Glomerular visceral epithelial cell (primary cell): ENCODE measurements at regions not wholly inside any gene's neighbourhood (a gene's known extent, or its start where the extent isn't known, plus 50 kb on each side); places are given as distances from the start of the nearest gene placed in this dataset.

Experiments used
- DNase-seq: peaks from one replicate; pipeline ENCODE4 v3.0.0-alpha.2; 2016; ENCODE audit errors: extremely low spot score

DNA sequence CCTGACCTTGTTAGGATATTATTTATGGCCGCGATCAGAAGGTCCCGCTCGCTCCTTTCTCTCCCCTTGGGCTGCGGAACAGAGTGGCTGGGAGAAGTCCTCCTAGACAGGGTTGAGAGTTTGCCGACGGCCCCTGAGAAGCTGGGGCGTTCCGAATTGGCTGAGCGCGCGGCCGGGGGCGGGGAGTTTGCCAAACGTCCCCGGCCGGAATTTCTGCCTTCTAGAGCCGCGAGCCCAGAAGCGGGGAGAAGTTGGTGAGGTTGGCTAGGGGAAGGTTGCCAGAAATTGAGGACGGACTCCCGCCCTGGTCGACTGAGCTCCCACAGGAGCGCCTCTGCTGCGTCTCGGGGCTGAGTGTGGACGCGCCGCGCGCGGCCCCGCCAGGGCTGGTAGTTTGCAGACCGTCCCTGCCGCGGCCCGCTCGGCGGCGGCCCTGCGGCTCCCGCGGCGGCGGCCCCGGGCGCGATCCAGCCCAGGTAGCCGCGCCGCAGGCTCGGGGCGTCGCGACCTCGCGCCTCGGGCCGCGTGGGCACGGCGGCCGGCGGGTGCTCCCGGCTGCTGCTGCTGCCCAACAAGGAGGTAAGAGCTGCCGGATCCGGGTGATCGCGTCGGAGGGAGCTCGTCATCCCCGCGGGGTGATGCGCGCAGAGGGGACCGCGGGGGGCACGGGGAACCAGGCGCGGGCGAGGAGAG, 134.0 kb upstream of the MGAT5 start:
- DNase-seq = peak; percentile 97

DNA sequence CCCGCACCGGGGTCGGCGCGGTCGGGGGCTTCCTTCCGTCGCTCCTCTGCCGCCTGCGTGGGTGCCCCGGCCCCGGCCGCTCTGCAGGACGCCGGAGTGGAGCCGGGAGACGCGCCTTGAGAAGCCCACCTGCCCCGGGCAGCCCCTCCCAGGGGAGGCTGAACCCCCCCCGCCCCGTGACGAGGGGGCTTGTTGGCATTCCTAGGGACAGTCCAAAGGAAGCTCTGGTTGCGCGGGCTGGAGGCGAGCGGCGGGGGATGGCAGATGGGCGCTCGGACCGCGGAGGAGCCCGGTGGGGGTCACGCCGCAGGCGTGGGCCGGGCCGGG, 133.5 kb upstream of the MGAT5 start:
- DNase-seq = peak; percentile 26

DNA sequence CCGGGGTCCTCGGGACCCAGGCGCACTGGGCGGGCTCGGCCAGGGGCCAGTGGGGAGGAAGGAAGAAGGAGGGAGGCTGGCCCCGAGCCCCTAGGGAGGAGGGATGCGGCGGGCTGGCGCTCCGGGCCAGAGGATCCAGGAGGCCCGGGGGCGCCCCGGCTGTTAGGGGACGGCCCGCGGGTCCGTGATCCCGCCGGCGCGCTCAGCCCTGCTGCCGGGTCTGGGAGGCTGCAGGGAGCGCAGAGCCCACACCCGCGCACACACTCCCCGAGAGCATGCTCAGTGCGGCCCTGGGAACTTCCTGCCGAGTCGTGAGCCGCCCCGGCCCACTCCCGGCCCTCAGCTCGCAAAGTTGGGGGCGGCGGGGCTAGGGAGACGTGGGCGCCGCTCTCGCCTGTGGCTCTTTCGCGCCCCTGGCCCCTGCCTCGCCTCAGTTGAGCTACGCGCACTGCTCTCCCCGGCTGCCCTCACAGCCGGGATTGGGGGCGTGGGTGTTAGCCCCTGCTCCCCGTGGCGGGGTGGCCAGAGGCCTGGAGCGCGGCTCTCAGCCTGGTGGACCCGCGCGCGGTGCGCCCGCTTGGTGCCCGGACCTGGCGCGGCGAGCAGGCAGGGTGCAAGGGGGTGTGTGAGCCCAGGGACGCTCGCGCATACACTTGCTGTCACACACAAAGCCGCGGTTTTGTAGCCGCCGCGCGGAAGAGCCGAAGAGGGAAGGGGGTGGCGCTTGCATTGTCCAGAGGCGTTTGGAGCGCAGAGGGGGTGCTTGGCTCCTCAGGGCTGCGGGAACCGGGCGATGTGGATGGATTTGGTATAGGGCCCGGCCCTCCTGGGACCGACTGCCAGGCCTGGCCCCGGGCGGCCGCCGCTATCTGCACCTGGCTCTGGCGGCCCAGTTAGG, 132.9 kb upstream of the MGAT5 start:
- DNase-seq = peak; percentile 75

DNA sequence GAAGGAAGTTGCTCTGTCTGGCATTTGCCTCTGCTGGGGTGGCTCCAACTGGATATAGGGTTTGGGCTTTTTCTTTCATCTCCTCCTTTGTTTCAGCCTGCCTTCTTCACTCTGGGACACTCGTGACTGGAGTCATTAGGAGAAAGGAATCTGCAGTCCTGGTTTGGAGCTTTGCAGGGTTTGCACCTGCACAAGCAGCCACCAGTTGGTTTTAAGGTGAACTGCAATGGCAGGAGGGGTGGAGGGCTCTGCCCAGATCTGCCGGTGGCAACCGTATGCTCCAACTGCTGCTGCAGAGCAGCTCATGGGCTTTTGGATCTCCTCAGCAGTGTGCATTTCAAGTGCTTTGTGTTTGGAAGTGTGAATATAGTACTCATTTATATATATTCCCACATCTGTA, 131.3 kb upstream of the MGAT5 start:
- DNase-seq = no peak

DNA sequence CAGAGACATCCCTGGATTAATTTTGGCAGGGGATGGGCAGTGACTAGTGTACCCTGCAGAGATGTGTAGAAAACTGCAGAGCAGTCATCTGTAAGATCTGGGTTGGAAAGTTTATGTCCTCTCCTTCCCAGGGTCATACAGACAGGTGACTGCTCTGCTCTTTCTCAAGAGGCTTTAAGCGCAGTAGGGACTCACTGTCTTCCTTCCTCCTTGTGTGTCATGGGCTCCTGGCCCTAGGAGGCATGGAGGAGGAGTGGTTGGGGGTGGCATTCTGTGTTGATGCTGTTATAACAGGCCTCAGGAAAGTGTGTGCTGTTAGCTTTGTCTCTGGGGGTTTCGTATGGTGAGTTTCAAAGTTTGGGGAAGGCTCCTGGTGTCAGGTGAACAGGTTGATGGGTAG, 130.5 kb upstream of the MGAT5 start:
- no peak for DNase-seq

DNA sequence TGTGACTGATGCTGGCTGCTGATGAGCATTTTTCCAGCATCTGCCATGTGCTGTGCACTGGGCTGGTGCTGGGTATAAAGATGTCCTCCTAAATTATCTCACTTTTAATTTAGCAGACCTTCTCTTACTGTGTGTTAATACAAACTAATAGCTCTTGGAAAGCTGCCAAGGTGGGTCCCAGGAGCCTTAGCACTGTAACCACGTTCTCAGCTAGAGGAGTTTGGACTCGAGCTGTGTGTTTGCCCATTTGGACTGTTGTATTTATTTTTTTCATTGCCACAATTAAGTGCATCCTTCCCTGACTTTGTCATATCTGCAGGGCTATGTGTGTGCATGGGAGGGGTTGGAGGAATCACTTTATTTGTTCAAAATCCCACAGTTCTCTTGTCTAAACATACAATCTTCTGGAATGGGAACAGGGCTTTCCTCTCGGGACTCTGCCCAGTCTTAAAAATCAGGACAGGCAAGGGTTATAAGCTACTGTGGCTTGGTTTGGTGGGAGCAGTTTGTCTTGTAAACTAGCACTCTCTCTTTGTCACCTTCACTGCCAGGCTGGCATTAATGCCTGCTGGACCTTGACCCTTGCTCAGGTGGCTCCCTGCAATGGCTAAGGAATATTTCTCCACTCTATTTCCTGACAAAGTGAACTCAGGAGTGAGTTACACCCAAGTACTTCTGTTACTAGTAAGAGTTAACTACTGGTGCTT, 129.7 kb upstream of the MGAT5 start:
- no peak for DNase-seq

DNA sequence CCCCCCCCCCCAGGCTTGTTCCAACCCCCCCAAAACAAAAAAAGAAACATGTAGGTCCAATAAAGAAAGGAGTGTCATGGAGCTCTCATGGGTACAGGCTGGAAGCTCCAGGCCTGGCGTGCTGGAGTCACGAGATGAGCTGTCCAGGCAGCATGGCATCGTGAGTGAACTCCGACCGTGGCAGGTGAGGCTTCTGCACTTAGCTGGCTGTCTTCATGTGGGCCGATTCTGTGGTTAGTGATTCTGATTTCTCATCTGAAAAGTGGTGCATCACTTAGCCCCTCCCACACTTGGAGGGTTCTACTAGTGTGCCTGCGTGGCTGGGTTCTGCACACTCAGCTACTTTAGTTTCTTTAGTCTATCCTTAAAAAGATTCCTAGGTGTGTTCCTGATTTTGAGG, 126.4 kb upstream of the MGAT5 start:
- peak; percentile 28 for DNase-seq

DNA sequence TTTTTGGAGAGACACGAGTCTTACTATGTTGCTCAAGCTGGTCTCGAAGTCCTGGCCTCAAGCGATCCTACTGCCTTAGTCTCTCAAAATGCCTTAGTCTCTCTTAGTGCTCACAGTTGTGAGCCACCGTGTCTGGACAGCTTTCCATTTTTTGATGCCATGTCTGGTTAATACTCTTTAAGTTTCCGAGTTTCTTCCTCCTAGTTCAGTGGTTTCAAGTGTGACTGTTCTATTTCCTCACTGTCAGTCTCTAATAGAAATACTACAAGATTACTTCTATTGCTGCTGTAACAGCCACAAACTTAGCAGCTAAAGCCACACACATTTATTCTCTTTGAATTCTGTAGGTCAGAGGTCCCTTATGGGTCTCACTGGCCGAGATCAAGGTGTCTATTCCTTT, 125.1 kb upstream of the MGAT5 start:
- DNase-seq = no peak

DNA sequence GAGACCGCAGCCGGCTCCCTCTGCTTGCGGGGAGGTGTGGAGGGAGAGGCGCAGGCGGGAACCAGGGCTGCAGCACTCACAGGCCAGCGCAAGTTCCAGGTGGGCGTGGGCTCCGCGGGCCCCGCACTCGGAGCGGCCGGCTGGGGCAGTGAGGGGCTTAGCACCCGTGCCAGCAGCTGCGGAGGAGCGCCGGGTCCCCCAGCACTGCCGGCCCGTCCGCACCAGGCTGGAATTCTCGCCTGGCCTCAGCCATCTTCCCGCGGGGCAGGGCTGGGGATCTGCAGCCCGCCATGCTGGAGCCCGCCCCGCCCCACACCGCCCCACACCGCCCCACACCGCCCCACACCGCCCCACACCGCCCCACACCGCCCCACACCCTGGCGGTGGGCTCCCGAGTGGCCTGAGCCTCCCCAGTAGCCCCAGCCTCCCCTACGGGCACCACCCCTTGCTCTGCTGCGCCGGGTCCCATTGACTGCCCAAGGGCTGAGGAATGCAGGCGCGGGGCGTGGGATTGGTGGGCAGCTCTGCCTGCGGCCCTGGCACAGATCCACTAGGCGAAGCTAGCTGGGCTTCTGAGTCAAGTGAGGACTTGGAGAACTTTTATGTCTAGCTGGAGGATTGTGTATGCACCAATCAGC, 123.9 kb upstream of the MGAT5 start:
- no peak for DNase-seq

DNA sequence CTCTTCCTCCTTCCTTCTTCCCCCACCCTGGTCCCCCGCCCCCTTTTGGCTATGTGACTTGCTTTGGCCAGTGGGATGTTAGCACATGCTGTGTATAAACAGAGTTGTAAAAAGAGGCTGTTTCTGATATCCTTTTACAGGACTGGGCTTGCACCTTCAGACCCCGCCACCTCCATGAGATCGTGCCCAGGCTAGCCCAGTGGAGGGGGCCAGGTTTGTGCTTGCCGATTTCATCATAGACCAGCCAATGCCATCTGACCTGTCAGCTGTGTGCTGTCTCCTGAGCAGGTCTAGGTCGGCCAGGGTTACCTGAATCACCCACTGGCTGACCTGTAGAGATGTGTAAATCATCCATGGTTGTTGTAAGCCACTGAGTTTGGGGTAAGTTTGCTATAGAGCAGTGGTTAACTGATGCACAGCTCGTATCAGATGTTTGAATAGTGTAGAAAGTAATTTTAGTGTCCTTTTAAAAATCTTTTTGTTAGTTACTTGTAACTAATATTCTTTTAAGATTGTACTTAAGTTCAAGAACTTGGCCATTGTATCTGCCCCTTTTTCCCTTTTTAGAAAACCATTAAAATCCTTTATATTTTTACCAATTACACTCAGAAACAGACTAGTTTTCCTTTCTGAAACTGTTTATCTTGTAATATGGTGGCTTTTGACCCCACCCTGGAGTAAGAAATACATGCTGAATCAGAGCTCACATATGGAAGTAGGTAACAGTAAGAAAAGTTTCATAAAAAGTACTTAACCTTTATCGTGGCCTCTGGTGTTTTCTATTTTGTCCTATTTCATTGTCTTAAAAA, 122.0 kb upstream of the MGAT5 start:
- DNase-seq = no peak

DNA sequence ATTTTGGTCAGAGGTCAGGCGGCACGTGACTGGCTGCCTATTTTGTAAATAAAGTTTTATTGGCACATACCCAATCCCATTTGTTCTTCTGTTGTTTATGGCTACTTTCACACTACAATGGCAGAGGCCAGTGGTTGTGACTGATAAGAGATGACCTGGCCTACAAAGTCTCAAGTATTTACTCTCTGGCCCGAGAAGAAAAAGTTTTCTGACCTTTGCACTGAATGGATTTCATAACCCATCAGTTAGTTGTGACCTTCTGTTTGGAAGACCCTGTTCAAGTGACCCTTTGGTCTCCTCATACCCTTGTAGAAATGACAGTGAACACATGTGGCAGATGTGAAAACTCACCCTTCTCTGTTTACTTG, 121.4 kb upstream of the MGAT5 start:
- DNase-seq = no peak

DNA sequence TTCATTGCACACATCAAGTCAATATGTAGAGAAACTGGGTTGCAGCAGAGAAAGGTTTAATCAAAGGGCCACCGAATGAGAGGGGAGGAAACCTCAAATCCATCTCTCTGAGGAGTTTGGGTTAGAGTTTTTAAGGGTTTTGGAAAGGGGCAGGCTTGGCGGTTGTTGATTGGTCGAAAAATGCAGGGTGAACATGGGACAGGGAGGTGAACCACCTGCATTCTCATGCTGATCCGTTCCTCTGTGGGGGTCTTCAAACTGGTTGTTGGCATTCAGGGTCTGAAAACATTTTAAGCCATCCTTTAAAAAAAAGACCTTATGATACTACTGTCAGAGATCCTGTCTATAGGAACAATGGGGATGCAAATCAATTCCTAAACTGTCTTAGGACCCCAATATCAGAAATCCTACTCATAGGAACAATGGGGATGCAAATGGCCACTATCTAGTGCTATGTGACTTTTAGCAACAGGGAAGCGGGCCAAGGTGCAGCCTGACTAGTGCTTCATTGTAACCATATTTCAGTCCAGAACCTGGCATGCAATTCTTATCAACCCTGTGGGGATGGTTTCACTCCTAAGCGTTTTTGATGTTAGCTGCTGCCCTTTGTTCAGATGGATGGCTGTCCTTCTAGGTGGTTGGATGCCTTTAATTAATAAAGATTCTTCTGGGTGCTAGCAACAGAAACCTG, 120.1 kb upstream of the MGAT5 start:
- no peak for DNase-seq

DNA sequence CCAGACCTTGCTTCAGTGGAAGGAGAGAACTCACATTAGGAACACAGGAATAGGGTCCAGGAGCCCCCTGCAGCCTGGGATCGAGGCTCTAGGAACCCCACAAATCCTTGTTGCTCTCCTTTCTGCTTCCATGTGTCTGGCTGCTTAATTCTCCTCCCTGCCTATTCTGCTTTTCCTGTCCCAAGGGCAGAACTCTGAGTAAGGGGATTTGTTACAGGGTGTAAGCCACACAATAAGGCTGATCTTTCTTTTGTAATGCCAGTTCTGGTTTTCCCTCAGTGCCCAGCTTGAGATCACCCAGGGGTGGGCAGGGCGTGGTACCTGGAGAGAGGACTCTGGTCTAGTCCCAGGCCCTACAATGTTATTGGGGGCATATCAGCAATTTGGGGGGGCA, 119.6 kb upstream of the MGAT5 start:
- no peak for DNase-seq

DNA sequence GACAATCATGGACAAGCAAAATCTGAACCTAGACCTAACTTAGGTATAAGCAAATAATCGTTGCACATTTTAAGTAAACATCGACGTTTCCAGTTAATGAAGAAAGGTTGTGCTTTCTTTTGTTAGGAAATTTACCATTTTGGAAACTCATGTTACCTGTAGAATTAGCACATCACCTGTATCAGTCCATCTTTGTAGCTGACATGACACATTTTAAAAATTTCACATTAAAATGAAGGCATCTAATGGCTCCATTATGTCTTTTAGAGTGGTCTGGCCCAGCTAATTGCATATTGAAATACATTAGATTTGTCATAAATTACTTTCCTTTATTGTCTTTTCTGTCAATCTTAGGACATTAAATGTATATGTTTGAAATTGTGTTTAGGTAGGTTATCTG, 119.0 kb upstream of the MGAT5 start:
- DNase-seq = no peak

DNA sequence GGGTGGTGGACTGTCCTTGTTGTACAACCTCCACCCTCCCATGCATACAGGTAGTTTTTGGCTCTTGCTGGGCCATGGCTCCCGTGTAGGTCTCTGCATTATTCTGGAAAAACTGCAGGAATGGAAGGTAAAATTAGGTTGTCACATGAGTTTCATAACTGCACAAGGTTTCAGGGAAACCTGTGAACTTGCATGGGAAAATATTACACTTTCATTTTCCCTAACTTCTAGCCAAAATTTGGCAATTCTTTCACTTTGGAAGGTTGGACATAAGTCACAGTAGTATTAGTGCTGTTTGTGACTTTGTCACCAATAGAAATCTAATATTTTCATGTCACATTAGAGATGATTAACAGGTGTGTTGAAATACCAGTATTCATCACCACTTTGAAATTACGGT, 118.1 kb upstream of the MGAT5 start:
- no peak for DNase-seq

DNA sequence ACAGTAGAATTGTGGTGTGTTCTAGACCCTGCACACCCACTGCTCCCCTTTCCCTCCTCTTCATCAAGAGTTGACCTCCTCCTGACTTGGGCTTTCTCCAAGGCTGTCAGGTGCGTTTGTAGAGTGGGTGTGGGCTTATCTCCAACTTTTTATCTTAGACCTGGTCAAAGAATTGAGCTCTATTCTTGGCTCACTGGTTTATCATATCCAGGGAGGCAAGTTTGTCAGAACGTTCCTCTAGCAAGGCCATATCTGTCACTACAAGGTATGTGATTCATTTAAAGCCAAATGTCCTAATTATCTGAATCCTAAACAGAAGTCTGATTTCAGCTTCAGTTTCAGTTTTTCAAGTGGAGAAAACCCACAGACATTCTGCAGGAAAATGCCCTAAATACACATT, 117.1 kb upstream of the MGAT5 start:
- no peak for DNase-seq

DNA sequence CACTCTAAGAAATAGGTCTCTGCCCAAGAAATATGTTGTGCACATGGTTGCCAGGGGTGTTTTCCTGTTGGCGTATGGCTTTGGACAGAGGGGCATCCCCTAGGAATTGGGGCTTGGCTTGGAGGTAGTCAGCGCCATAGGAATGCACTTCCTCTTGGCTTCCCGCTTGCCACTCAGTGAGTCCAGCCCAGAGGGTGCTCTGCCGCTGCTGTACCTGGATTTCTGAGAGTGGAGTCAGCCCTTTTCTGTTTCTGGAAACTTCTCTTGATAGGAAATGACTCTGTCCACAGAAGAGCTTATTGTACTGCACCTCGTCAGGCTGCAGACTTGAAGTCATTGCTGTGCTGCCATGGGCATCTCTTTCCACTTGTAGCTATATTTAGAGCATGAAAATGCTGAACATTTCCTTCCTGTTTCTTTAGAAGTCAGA, 116.7 kb upstream of the MGAT5 start:
- peak; percentile 78 for DNase-seq

DNA sequence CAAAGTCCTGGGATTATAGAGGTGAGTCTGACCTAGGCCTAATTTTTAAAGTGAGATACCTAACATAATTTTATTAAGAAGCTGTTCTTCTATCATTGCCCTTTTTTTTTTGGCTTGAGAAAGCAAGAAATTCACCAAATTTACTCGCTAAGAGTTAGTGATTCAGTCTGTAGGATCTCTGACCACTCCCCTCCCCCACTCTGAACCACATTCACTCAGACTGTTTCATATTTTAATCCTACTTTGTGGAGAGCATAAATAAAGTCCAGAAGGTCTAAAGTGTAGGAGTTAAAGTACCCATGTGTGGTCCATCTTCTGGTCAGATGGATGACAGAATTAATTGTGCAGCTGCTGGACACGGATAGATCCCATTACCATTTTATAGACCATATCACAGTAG, 115.8 kb upstream of the MGAT5 start:
- no peak for DNase-seq

DNA sequence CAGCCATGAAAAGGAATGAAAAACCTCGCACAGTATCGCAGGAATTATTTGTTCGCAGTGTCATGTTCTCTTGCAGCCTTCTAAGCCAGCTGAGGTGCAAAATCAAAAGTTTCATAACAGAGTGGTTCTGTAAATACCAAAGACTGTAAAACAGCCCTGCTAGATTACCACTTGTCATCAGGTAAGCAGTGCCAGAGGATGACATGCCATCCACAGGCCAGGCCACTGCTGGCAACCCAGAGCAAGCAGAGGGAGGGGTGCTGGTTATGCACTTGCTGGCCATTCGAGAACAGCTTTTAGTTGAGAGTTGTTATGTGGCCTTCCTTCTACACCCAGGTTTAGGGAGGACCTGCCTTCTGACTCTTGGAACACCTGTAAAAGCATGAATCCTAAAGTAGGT, 114.3 kb upstream of the MGAT5 start:
- DNase-seq = no peak

DNA sequence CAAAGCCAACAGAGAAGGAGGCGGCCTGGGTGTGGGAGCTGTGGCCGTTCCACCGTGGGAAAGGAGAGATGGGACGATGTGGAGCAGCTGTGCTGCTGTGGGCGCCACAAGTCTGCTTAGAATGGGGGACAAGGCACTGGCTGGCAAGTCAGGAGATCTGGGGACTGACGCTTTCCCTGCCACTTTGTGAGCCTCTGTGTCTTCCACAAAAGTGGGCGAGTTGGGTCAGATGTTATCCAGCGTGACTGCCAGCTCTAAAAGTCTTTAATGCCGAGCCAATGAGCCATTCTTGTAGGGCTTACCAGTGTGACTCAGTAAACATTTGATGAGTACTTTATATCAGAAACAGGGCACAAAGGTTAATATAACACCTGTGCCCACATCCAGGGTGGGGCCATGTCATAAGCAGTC, 113.6 kb upstream of the MGAT5 start:
- DNase-seq = no peak
